Epithelial cell of prostate (primary cell): ENCODE measurements at regions not wholly inside any gene's neighbourhood (a gene's known extent, or its start where the extent isn't known, plus 50 kb on each side); places are given as distances from the start of the nearest gene placed in this dataset.
"Not testable (repeated sequence)": the region's sequence is repeated elsewhere in the genome, so short reads cannot be mapped to it uniquely, and the experiment has no call there.

ENCODE experiments used
- DNase-seq: peaks from one replicate; pipeline ENCODE4 v3.0.0-alpha.2; 2011; ENCODE audit warnings: low read depth, low spot score
- H3K27ac ChIP-seq: fragments of 450-650 bp; 2 replicates; pipeline ENCODE4 v1.5.1; 2017; ENCODE audit warnings: mild to moderate bottlenecking

DNA sequence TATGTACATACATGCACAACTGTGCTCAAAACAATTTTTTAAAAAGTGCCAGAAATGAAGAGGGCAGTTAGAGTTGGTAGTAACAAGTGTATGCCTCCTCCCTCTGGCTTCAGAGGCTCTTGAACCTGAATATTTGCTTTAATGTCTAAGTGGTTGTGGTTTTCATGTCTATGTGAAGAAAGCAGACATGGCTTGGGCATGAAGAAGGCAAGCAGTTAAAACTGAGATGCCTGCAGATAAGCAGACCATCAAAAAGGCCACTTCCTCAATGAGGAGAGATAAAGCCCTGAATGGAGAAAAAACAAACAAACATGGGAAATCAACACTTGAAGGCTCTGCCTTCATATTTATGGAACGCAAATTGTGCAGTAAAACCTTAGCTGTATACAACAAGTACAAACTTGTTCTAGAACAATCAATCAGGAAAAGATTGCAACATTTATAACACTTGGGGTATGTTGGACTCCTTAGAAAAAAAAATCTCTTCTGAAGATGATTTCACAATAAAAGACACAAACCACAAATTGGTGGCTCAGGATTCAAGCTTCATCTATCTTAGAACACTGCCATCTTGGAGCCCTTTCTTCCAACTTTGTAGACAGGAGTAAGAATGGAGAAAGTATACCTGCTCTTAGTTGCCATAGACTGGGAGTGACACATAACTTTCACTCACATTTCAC, 52.7 kb upstream of the PLA2G4A start:
- no peak for DNase-seq
- no peak overlapping the region for H3K27ac ChIP-seq

DNA sequence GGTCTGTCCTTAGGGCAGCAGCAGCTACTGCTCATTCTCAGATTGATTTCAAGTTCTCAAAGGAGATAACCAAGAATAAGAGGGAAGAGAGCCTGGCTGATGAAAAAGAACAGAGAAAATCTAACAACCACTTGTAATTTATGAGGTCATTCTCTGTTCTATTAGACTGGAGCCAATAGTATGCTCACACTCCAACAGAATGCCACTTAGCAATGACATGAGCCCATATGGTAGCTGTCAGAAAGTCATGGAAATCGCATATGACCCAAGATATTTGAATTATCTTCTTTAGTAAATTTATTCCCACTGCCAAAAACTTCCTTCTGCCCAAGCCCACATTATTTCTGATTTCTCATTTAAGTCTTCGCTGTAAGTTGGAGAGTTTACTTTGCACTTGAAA, 53.7 kb upstream of the PLA2G4A start:
- no peak overlapping the region for H3K27ac ChIP-seq
- DNase-seq, result no peak

DNA sequence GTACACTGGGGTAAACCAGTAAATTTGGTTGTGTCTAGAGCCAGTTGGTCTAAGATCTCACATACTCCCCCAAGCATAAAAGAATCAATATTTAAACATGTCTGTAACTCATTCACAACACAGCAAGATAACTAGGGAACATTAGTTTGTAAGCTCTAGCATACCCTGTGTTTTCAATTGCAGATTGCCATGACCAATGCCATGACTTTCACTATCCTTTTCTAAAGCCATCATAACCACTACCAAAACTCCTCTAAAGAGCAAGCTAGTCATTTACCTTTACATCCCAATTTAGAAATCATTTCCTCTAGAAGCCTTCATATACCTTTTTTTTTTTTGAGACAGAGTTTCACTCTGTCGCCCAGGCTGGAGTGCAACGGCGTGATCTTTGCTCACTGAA, 56.5 kb upstream of the PLA2G4A start:
- no peak overlapping the region for H3K27ac ChIP-seq
- no peak for DNase-seq

DNA sequence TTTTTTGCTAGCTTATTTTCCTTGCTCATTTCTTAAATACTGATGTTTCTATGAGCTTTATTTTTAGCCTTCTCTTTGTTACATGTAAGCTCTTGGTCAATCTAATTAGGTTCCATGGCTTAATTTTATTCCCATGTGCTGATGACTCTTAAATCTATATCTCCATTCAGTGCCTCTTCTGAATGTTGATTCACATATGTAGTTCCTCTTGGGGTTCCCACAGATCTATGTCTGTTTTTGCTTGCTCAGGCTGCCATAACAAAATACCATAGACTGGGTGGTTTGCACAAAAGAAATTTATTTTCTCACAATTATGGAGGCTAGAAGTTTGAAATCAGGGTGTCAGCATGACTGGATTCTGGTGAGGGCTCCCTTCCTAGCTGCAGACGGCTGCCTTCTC, 58.3 kb upstream of the PLA2G4A start:
- DNase-seq, result no peak
- H3K27ac ChIP-seq, result no peak overlapping the region

DNA sequence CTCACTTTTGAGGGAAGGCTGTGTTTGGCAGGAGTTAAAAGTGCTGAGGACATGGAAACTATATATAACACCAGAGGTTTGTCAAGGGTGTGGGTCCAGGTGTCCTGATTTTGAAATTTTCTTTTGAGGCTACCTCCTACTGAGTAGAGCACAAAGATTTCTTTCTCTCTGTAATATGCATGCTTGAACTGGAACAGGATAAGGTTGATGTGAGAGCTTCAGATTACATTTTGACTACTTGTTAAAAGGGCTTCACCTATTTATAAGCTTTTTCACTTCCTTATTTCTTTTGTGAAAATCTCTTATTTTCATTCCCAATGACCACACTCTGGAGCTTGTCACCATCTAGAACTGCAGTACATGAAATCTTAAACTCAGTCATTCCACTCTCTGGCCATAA, 59.8 kb upstream of the PLA2G4A start:
- no peak overlapping the region for H3K27ac ChIP-seq
- no peak for DNase-seq

DNA sequence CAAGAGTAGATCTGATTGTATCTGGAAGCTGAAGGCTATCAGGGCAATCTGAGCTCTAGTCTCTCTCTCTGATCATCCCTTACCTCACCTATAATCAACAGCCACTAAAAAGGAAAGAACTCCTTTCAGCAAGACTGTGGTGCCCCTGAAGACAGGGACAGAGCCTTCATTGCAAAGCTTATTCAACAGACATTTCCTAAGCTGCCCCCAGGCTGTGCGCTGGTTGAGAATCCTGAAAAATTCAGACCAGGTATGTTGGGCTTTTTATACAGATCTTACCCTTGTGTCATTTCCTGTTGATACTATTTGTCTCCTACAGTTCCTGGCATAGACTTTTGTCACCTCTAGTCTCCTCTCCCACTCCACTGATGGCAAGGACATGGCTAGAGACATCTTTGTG, 63.3 kb upstream of the PLA2G4A start:
- no peak for DNase-seq
- H3K27ac ChIP-seq, result no peak overlapping the region

DNA sequence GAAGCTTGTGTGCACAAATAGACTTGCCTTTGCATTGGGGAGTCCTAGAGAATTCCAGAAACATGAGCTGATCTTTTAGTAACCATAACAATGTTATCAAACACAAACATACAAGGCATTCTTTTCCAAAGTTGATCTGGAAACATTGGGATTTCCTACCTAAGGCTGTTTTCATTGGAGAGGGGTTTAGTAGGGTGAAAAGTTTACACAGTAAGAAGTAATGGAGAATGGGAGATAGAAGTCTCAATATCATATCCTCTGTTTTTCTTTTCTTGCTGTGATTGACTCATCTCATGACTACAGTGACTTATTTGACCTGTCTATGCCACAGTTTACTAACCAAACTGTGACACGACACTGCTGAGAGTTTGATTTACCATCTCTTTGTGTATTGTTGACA, 65.6 kb upstream of the PLA2G4A start:
- H3K27ac ChIP-seq, result no peak overlapping the region
- DNase-seq, result no peak

DNA sequence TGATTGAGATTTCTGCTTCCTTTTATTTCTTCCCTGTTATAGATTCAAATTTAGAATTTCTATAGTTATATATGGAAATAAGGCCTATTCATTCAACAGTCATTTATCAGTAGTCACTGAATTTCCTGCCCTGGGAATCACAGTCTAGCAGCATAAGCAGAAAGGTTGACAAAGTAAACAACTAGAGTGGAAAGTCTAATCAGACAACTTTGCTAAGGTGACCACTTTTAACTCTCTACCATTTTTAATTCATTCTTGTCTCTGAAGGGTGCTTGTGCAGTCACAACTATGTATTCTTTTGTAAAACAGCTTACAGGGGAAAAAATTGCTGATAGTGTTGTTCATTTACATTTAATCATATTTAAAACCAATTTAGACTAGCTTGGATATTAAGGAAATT, 66.1 kb upstream of the PLA2G4A start:
- no peak for DNase-seq
- H3K27ac ChIP-seq, result no peak overlapping the region

DNA sequence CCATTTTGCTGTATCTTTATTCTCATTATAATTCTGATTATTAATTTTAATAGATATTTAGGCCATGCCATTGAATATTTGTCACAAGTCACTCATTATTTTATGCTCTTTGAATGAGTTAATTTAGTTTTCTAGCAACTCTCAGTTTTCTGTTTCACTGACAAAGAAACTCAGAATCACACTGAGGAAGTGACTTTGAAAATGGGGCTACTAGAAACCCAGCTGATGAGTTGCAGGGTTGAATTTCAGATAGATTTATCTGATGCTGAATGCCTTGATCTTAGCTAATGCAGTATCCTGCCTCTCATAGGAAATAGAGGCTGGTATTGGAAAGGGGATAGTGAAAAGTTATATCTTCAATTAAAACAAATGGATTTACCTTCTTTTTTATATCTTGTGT, 67.4 kb upstream of the PLA2G4A start:
- H3K27ac ChIP-seq, result no peak overlapping the region
- DNase-seq, result no peak

DNA sequence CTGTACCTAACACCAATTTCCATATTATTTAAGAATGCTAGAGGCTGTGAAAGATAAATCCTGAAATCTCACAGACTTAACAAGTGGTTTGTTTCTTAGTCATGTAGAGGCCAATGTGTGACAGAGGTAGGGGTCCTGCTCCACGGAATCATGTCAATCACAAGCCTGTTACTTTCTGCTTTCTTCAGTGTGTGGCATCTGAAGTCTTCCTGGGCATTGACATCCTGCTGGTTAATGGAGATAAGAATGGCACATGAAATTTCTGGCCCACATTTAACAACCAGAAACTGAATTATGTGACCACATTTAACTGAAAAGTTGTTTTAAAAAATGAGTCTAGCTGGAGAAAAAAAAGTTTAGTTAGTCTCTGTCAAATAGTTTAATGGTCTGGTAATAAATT, 68.3 kb upstream of the PLA2G4A start:
- DNase-seq, result no peak
- no peak overlapping the region for H3K27ac ChIP-seq

DNA sequence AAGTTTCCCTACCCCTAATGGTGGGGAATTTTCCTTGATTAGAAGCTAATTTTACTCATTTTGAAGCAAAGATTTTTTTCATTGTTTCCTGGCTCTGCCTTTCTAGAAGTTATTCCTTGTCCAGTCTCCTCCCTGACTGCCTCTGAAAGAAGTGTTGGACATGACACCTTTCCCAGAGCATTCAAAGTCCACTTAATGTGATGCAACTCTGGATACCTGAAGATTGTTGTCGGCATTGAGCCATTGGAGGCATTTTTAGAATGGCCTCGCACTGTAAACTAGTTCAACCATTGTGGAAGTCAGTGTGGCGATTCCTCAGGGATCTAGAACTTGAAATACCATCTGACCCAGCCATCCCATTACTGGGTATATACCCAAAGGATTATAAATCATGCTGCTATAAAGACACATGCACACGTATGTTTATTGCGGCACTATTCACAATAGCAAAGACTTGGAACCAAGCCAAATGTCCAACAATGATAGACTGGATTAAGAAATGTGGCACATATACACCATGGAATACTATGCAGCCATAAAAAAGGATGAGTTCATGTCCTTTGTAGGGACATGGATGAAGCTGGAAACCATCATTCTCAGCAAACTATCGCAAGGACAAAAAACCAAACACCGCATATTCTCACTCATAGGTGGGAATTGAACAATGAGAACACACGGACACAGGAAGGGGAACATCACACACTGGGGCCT, 69.7 kb upstream of the PLA2G4A start:
- DNase-seq, H3K27ac ChIP-seq: not testable (repeated sequence)

DNA sequence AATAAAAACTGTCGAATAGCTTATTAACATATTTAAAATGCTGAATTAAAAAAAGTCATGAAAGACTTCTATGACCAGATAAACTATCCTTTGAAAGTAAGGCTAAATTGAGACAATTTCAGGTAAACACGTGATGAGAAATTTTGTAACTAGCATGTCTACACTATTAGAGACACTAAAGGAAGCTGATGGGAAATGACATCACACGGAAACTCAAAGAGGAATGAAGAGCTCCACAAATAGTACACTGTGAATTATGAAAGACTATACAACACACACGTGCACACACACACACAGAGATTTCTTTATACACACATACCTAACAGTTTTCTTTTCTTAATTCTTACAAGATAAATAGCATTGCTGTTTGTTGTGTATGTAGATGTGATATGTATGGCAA, 70.9 kb upstream of the PLA2G4A start:
- H3K27ac ChIP-seq, result no peak overlapping the region
- no peak for DNase-seq

DNA sequence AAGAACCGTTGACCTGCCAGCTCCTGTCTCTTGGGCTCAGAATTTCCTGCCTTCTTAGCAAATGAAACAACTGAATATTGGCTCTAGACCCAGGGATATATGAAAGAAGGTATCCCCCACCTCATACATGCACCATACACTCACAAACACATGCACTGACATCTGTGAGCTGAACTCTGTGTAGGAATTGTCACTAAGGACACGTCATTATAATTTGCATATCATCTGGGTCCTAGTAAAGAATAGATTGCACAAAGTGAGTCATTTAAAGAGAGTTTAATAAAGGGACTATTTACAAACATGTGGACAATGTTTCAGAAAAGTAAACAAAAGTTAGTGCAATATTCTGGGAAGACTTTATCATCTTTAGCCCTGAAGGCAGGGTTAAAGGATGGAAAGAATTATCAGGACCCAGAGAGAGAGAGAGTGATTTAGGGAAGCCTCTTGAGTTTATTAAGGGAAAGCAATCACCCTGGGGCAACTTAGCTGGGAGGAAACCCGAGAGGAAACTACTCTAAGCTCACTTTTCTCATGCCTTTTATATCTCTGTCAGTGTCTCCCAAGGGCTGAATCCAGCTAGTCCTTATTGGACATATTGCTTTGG, 74.1 kb upstream of the PLA2G4A start:
- DNase-seq, result no peak
- H3K27ac ChIP-seq, result no peak overlapping the region

DNA sequence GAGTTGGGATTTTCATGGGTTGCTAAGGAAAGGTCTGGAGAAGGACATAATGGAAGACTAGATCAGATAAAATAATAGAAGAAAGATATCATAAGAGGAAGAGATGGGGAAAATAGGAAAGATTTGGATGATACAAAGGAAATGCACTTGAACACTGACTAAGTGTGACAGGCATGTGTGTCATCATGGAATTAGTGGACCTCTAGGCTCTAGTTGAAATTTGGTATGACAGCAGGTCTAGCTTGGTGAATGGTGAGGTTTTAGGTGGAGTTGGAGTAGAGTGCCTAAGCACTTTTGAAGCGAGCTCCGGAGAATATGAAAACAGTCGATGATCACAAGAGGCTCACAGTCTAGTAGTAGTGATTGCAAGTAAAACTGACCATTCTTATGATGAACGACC, 73.0 kb upstream of the PTGS2 start:
- peak overlapping the region; percentile 19 for H3K27ac ChIP-seq
- no peak for DNase-seq

DNA sequence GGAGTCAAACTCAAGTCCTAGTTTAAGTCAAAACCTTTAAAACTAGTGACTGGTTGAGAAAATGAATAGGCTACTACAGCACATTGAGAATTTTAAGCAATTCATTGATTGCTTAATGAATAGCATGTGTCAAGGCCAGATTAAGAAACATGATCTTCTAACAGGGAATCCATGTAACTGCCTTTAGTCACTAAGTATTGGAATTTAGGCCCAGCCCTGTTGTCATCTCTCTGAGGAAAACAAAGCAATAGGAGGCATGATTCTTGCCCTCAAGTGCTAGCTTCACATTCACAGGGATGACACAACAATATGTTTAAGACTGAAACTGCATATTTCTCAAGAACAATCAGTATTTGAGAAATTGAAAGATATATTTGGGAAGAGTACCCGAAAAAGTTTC, 70.0 kb upstream of the PTGS2 start:
- DNase-seq, result no peak
- peak overlapping the region; percentile 79 for H3K27ac ChIP-seq

DNA sequence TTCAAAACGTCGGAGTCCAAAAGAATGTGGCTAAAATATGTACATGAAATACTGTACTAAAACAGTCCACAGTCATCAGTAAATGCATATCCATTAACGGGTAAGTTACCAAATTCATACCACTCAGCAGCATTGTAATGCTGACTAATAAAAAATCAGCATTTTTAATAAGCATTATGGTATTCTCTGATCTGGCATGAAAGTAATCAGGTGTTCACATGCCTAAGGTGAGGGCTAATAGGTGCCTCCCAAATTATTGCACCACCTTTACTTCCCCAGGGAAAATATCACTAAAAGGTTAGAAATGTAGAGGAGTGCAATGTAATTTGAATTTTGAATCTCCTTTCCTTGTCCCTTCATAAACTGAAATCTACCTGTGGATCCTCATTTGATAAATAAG, 69.6 kb upstream of the PTGS2 start:
- no peak for DNase-seq
- peak overlapping the region; percentile 79 for H3K27ac ChIP-seq

DNA sequence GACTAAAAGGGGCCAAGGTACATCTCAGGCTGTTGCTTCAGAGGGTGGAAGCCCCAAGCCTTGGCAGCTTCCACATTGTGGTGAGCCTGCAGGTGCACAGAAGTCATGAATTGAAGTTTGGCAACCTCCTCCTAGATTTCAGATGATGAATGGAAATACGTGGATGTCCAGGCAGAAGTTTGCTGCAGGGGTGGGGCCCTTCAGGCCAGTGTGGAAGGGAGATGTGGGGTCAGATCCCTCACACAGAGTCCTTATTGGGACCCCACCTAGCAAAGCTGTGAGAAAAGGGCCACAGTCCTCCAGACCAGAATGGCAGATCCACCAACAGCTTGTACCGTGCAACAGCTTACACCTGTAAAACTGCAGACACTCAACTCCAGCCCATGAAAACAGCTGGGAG, 67.4 kb upstream of the PTGS2 start:
- no peak overlapping the region for H3K27ac ChIP-seq
- no peak for DNase-seq

DNA sequence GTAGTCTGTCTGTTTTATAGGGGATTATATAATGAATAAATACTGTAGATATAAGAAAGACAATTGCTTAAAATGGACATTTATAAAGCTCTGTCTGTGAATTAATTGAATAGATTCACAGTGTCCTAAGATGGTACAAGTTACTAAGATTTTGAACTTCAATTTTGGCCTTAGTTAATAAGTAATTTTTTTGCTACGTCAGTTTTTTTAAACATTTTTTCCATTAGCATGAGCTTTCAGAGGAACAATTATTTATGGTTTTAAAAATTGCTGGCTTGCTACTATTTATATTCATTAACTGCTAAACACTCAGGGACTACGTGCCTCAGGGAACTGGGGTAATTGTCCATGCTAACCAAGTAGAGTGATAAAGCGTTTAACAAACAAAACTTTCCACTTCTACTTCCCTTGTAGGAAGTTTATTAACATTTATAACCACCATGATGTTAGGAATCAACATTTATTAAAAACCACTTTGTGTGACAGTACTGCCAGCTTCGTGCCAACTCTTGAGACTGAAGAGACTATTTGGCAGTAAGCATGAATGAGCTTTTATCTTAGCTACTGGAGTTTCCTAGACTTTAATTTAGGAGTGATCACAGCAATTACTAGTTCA, 65.4 kb upstream of the PTGS2 start:
- no peak for DNase-seq
- H3K27ac ChIP-seq, result no peak overlapping the region

DNA sequence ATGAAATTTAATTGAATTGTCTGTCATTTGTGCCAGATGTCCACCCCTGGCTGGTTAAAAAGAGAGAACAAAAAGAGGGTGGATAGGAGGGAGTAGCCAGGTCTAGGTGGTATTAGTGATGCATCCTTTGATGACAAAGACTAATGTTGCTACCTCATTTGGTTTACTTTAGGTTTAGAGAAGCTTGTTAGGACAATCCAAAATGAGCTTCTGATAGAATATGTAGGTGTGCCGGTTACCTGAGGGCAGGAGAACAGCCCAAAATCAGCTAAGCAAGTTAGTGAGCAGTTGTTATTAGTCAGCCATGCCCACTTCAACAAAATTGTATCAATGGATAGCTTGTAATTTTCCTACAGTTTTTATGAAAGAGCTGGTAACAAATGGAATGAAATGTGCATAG, 61.4 kb upstream of the PTGS2 start:
- peak overlapping the region; percentile 26 for H3K27ac ChIP-seq
- no peak for DNase-seq

DNA sequence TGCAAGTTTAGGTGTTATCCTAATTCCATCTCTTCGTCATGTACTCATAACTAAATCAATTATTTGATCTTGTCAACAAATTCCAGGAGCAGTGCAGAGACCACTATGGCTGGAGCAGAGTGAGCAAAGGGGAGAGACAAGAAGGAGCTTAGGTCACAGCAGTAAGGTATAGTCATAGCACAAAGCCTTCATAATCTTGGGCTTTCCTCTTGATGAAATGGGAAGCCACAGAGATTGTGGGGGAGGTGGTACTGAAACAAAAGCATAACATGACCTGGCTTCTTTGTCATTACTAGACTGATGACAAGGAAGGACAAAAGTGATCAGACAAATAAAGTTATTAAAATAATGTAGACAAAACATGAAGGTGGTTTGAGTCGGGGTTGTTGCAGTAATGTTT, 60.1 kb upstream of the PTGS2 start:
- DNase-seq, result no peak
- H3K27ac ChIP-seq, result peak overlapping the region; percentile 89

DNA sequence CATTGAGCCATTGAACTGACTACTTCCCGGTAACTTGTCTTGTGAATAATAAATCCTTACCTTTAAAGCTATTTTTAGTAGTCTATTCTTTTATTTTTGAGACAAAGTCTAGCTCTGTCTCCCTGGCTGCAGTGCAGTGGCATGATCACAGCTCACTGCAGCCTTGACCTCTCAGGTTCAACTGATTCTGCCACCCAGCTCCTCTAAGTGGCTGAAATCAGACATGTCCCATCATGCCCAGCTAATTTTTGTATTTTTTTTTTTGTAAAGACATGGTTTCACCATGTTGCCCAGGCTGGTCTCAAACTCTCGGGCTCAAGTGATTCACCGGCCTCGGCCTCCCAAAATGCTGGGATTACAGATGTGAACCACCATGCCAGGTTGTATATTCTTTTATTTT, 59.3 kb upstream of the PTGS2 start:
- peak overlapping the region; percentile 89 for H3K27ac ChIP-seq
- DNase-seq, result no peak
